ENCODE measurements at regions not wholly inside any gene's neighbourhood (a gene's known extent, or its start where the extent isn't known, plus 50 kb on each side); places are given as distances from the start of the nearest gene placed in this dataset.

DNA sequence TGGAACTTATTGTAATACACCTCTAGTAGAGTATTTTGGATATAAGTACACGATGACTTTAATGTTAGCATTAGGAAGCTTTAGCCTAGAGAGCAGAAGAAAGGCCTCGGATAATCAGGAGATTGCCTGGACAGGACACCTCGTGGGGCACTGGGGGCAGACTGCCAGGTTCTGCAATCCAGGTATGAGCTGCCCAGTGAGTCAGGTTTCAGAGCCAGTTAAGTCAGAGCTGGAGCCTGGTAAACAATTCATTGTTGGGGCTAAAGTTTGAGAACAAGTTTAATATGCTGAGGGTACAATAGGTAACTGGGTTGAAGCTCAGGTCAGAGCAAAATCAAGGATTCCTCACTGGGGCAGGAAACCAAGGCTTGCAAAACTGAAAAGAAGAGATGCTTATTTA, 107.4 kb downstream of the RERGL start:
- Histone ChIP-seq H3K9ac (ENCODE audit: insufficient read depth in 1 of 2, low read depth in 2 of 2, low read length in 2 of 2) (no peak overlapping the region), H3K27me3 (ENCODE audit: control insufficient read depth in 2 of 2, insufficient read depth in 2 of 2, low read length in 2 of 2) (no peaks in the 10 kb centered on the region), H3K9me1 (ENCODE audit: control insufficient read depth, insufficient read depth, low read length) (no peaks in the 10 kb centered on the region), H3K4me3 (no peak overlapping the region), H2AFZ (ENCODE audit: low read depth, low read length) (no peak overlapping the region), H3K9me3 (replicated peaks; ENCODE audit: control insufficient read depth, insufficient read depth, low read depth, low read length) (no peaks in the 10 kb centered on the region), H3K79me2 (ENCODE audit: control insufficient read depth, insufficient read depth, low read length) (no peaks in the 10 kb centered on the region), H3K27ac (ENCODE audit: extremely low read depth, low read depth, low read length) (no peak overlapping the region), H3K4me1 (replicated peaks in 1 of 2; ENCODE audit: control insufficient read depth in 2 of 2, insufficient read depth in 2 of 2, low read length in 2 of 2) (no peaks in the 10 kb centered on the region), H3K4me2 (ENCODE audit: insufficient read depth, low read length) (no peak overlapping the region), H4K20me1 (replicated peaks; ENCODE audit: control insufficient read depth, insufficient read depth, low read length) (no peaks in the 10 kb centered on the region), H3K36me3 (ENCODE audit: control insufficient read depth, insufficient read depth, low read length) (no peaks in the 10 kb centered on the region)
- DNase-seq (ENCODE audit: extremely low read depth in 1 of 4, low spot score in 3 of 4): no peak
- in situ Hi-C loops (cut with MboI): no loop called here
- intact Hi-C loops (cut with micrococcal nuclease): no loop called here
- ATAC-seq: no peak
- FAIRE-seq: no peak
- BruUV-seq (replicated peaks): no TSS peak
- ChIA-PET CTCF (ENCODE audit: low intra/inter-chr PET ratio) (interaction anchor here (1.2 kb wide), 1 partner anchor 9 kb away, joined by 3 read pairs; no protein-coding TSS in a partner anchor), POLR2A (no interaction called here)
- TF ChIP-seq, protein P1, sequence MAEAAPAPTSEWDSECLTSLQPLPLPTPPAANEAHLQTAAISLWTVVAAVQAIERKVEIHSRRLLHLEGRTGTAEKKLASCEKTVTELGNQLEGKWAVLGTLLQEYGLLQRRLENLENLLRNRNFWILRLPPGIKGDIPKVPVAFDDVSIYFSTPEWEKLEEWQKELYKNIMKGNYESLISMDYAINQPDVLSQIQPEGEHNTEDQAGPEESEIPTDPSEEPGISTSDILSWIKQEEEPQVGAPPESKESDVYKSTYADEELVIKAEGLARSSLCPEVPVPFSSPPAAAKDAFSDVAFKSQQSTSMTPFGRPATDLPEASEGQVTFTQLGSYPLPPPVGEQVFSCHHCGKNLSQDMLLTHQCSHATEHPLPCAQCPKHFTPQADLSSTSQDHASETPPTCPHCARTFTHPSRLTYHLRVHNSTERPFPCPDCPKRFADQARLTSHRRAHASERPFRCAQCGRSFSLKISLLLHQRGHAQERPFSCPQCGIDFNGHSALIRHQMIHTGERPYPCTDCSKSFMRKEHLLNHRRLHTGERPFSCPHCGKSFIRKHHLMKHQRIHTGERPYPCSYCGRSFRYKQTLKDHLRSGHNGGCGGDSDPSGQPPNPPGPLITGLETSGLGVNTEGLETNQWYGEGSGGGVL (CRISPR knock-in tag; IDR thresholded peaks at IDR 0.05): no peak
- TF ChIP-seq RBM25 (IDR thresholded peaks at IDR 0.05; ENCODE audit: low read depth, low read length, severe bottlenecking): no peak
- no peak for TF ChIP-seq ZNF764 (CRISPR knock-in tag; IDR thresholded peaks at IDR 0.05; ENCODE audit: low read depth)
- TF ChIP-seq, protein P2, sequence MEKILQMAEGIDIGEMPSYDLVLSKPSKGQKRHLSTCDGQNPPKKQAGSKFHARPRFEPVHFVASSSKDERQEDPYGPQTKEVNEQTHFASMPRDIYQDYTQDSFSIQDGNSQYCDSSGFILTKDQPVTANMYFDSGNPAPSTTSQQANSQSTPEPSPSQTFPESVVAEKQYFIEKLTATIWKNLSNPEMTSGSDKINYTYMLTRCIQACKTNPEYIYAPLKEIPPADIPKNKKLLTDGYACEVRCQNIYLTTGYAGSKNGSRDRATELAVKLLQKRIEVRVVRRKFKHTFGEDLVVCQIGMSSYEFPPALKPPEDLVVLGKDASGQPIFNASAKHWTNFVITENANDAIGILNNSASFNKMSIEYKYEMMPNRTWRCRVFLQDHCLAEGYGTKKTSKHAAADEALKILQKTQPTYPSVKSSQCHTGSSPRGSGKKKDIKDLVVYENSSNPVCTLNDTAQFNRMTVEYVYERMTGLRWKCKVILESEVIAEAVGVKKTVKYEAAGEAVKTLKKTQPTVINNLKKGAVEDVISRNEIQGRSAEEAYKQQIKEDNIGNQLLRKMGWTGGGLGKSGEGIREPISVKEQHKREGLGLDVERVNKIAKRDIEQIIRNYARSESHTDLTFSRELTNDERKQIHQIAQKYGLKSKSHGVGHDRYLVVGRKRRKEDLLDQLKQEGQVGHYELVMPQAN (IDR thresholded peaks at IDR 0.05; ENCODE audit: borderline replicate concordance): no peak
- TF ChIP-seq GATA2 (CRISPR knock-in tag; IDR thresholded peaks at IDR 0.05): no peak
- no peak for TF ChIP-seq KHSRP (IDR thresholded peaks at IDR 0.05)
- no peak for TF ChIP-seq CEBPB (tag; IDR thresholded peaks at IDR 0.05)
- TF ChIP-seq MXI1 (IDR thresholded peaks at IDR 0.05; ENCODE audit: low read depth, low read length): no peak
- TF ChIP-seq SMC3 (conservative IDR thresholded peaks at IDR 0.05; ENCODE audit: insufficient read depth, low read depth, low read length): no peak
- TF ChIP-seq, protein P3, sequence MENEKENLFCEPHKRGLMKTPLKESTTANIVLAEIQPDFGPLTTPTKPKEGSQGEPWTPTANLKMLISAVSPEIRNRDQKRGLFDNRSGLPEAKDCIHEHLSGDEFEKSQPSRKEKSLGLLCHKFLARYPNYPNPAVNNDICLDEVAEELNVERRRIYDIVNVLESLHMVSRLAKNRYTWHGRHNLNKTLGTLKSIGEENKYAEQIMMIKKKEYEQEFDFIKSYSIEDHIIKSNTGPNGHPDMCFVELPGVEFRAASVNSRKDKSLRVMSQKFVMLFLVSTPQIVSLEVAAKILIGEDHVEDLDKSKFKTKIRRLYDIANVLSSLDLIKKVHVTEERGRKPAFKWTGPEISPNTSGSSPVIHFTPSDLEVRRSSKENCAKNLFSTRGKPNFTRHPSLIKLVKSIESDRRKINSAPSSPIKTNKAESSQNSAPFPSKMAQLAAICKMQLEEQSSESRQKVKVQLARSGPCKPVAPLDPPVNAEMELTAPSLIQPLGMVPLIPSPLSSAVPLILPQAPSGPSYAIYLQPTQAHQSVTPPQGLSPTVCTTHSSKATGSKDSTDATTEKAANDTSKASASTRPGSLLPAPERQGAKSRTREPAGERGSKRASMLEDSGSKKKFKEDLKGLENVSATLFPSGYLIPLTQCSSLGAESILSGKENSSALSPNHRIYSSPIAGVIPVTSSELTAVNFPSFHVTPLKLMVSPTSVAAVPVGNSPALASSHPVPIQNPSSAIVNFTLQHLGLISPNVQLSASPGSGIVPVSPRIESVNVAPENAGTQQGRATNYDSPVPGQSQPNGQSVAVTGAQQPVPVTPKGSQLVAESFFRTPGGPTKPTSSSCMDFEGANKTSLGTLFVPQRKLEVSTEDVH (IDR thresholded peaks at IDR 0.05; ENCODE audit: low read depth, partially characterized antibody): no peak
- 0% methylated on average over 3 of the region's 3 CpGs for WGBS (ENCODE audit: insufficient coverage, low coverage, missing lambda C conversion rate)
